ENCODE measurements at regions not wholly inside any gene's neighbourhood (a gene's known extent, or its start where the extent isn't known, plus 50 kb on each side); places are given as distances from the start of the nearest gene placed in this dataset.

- TF ChIP-seq CTCF (IDR thresholded peaks at IDR 0.05) (no peak), POLR2A (IDR thresholded peaks at IDR 0.05) (no peak)
Observed at GRCh38 chr6:82767447-82767846, 298.2 kb downstream of the UBE3D start.
